K562 (cell line): ENCODE measurements at regions not wholly inside any gene's neighbourhood (a gene's known extent, or its start where the extent isn't known, plus 50 kb on each side); places are given as distances from the start of the nearest gene placed in this dataset.

Source experiments
- ATAC-seq: fragments of 200-7000 bp; cut with Tn5 transposase; 3 replicates; pipeline ENCODE4 v1.9.1; 2020; ENCODE audit warnings: moderate library complexity
- BruUV-seq: library from RNA; stranded (reverse); fragments of 400-500 nt; replicated peaks from 2 replicates; lab custom pipeline; 2021; lab: Mats Ljungman, UMichigan
- CTCF ChIA-PET: fragments of 300-600 bp; formaldehyde crosslinking; extraction: SDS; loops from one replicate; lab custom pipeline; 2021; ENCODE audit warnings: low intra/inter-chr PET ratio; lab: Yijun Ruan, JAX
- POLR2A ChIA-PET: fragments of 300-600, 350-650 bp; sonication (Branson Sonifier 250); formaldehyde crosslinking; extraction: SDS; loops from one replicate; lab custom pipeline; 2021; ENCODE audit warnings: antibody characterized with exemption, inconsistent platforms; lab: Yijun Ruan, JAX
- DNase-seq, 4 experiments: peaks; one replicate each; pipeline versions ENCODE4 v3.0.0 to v3.0.0-alpha.2; 2011 to 2018; ENCODE audit warnings: low spot score in 3 of 4, mixed read lengths in 3 of 4; ENCODE audit errors: extremely low read depth in 1 of 4
- FAIRE-seq: peaks from 2 replicates; lab custom pipeline; 2011; peaks lifted over from hg19 to GRCh38; lab: Jason Lieb, UNC
- H2AFZ ChIP-seq: 2 replicates; pipeline ENCODE4 v1.6.0; 2011; ENCODE audit warnings: low read depth, low read length, control low read depth, inconsistent platforms
- H3K27ac ChIP-seq: fragments of 200-600 bp; 3 replicates; pipeline ENCODE4 v1.8.0; 2011; ENCODE audit warnings: low read depth, mild to moderate bottlenecking, control low read depth, inconsistent platforms, low read length, moderate library complexity, mixed read lengths; ENCODE audit errors: extremely low read depth
- H3K27me3 ChIP-seq, 2 experiments: fragments of 300-600 bp in 1 of 2; 2 replicates in 1 of 2; 3 replicates in 1 of 2; pipeline versions ENCODE4 v1.6.0 to v1.8.0; 2011; ENCODE audit warnings: inconsistent platforms in 2 of 2, low read length in 2 of 2, mild to moderate bottlenecking in 1 of 2, mixed read lengths in 1 of 2, moderate library complexity in 1 of 2; ENCODE audit not compliant: control insufficient read depth in 2 of 2, insufficient read depth in 2 of 2
- H3K36me3 ChIP-seq: fragments of 300-600 bp; 3 replicates; pipeline ENCODE4 v1.8.0; 2011; ENCODE audit warnings: mild to moderate bottlenecking, low read length, inconsistent platforms; ENCODE audit not compliant: control insufficient read depth, insufficient read depth
- H3K4me1 ChIP-seq, 2 experiments: fragments of 200-600 bp in 1 of 2; replicated peaks in 1 of 2; 2 replicates in 1 of 2; 3 replicates in 1 of 2; pipeline versions ENCODE4 v1.5.1 to v1.8.0; 2011; ENCODE audit warnings: inconsistent platforms in 2 of 2, low read length in 2 of 2, mild to moderate bottlenecking in 1 of 2, mixed read lengths in 1 of 2, moderate library complexity in 1 of 2; ENCODE audit not compliant: control insufficient read depth in 2 of 2, insufficient read depth in 2 of 2
- H3K4me2 ChIP-seq: 2 replicates; pipeline ENCODE4 v1.6.1; 2011; ENCODE audit warnings: low read length, control low read depth, inconsistent platforms, mixed read lengths; ENCODE audit not compliant: insufficient read depth
- H3K4me3 ChIP-seq: fragments of 200-600 bp; sonication (generic), shearing (Covaris generic); 2 replicates; pipeline ENCODE4 v1.5.1; 2016; ENCODE audit warnings: control low read depth, inconsistent platforms
- H3K79me2 ChIP-seq: fragments of 200-600 bp; 3 replicates; pipeline ENCODE4 v1.8.0; 2011; ENCODE audit warnings: low read length, inconsistent platforms; ENCODE audit not compliant: control insufficient read depth, insufficient read depth
- H3K9ac ChIP-seq, 2 experiments: 2 replicates each; pipeline versions ENCODE4 v1.6.0 to v1.6.1; 2011; ENCODE audit warnings: low read depth in 2 of 2, low read length in 2 of 2, control low read depth in 1 of 2, inconsistent platforms in 1 of 2, mild to moderate bottlenecking in 1 of 2, mixed read lengths in 1 of 2; ENCODE audit not compliant: insufficient read depth in 1 of 2
- H3K9me1 ChIP-seq: one replicate; pipeline ENCODE4 v1.6.0; 2011; ENCODE audit warnings: inconsistent platforms, mild to moderate bottlenecking, low read length, moderate library complexity; ENCODE audit not compliant: control insufficient read depth, insufficient read depth
- H3K9me3 ChIP-seq: replicated peaks from 2 replicates; pipeline ENCODE4 v1.5.1; 2011; ENCODE audit warnings: low read depth, low read length, inconsistent platforms; ENCODE audit not compliant: control insufficient read depth, insufficient read depth
- H4K20me1 ChIP-seq: replicated peaks from 2 replicates; pipeline ENCODE4 v1.6.1; 2011; ENCODE audit warnings: low read length, inconsistent platforms, mixed read lengths; ENCODE audit not compliant: control insufficient read depth, insufficient read depth
- ARID2 ChIP-seq: fragments of 450-650 bp; IDR thresholded peaks from 2 replicates; pipeline ENCODE4 v1.6.1; 2017; ENCODE audit warnings: antibody characterized with exemption, mild to moderate bottlenecking
- ATF7 ChIP-seq: fragments of 450-650 bp; IDR thresholded peaks from 2 replicates; pipeline ENCODE4 v1.7.1; 2014; ENCODE audit warnings: mild to moderate bottlenecking, moderate library complexity
- CHD1 ChIP-seq: fragments of 200-600 bp; sonication (generic); IDR thresholded peaks from one replicate; pipeline ENCODE4 v1.6.1; 2012; ENCODE audit warnings: mild to moderate bottlenecking, moderate library complexity, low read length, inconsistent platforms
- ELK3 ChIP-seq: fragments of 450-650 bp; formaldehyde crosslinking; IDR thresholded peaks from 2 replicates; pipeline ENCODE4 v1.4.0; 2020; ENCODE audit warnings: mild to moderate bottlenecking
- GTF3C2 ChIP-seq: IDR thresholded peaks from 3 replicates; pipeline ENCODE4 v1.6.1; 2011; ENCODE audit warnings: borderline replicate concordance, mild to moderate bottlenecking, moderate library complexity; ENCODE audit not compliant: insufficient read length; ENCODE audit errors: extremely low read depth
- HBP1 ChIP-seq: fragments of 450-650 bp; formaldehyde crosslinking; IDR thresholded peaks from 2 replicates; pipeline ENCODE4 v1.4.0; 2022; ENCODE audit warnings: missing genetic modification characterization
- KAT7 ChIP-seq: sonication (generic); formaldehyde crosslinking; IDR thresholded peaks from 2 replicates; pipeline ENCODE4 v1.8.0; 2022; ENCODE audit warnings: missing genetic modification reagents, mild to moderate bottlenecking, borderline replicate concordance
- MAZ ChIP-seq, 2 experiments: fragments of 450-650 bp in 1 of 2; sonication (generic) in 1 of 2; formaldehyde crosslinking; IDR thresholded peaks in 1 of 2; conservative IDR thresholded peaks in 1 of 2; 2 replicates each; pipeline versions ENCODE4 v1.4.0 to v1.5.0; 2020; ENCODE audit warnings: mild to moderate bottlenecking in 1 of 2, missing genetic modification reagents in 1 of 2
- NFIX ChIP-seq: fragments of 250-450 bp; sonication (Bioruptor Pico); IDR thresholded peaks from 2 replicates; pipeline ENCODE4 v1.4.0; 2020; ENCODE audit warnings: low read depth, mild to moderate bottlenecking, moderate library complexity
- NR2C2 ChIP-seq, 2 experiments: fragments of 200-800 bp in 1 of 2; sonication (Bioruptor generic) in 1 of 2; sonication (generic) in 1 of 2; formaldehyde crosslinking in 1 of 2; IDR thresholded peaks; 2 replicates each; pipeline versions ENCODE4 v1.6.1 to v1.8.0; 2016 to 2022; ENCODE audit warnings: mild to moderate bottlenecking in 1 of 2, missing compliant biosample characterization in 1 of 2, missing genetic modification characterization in 1 of 2, missing genetic modification reagents in 1 of 2
- PTRF ChIP-seq: fragments of 450-650 bp; IDR thresholded peaks from 2 replicates; pipeline ENCODE4 v1.6.1; 2016; ENCODE audit warnings: mild to moderate bottlenecking, missing genetic modification characterization, missing compliant biosample characterization
- RBM25 ChIP-seq: fragments of 200-400 bp; formaldehyde crosslinking; IDR thresholded peaks from 2 replicates; pipeline ENCODE4 v1.6.1; 2018; ENCODE audit warnings: low read length, low read depth, moderate library complexity; ENCODE audit not compliant: severe bottlenecking
- SNAPC5 ChIP-seq: fragments of 250-450 bp; sonication (Bioruptor Pico); IDR thresholded peaks from 2 replicates; pipeline ENCODE4 v1.8.0; 2021; ENCODE audit warnings: moderate library complexity, mild to moderate bottlenecking, inconsistent platforms
- SPI1 ChIP-seq: IDR thresholded peaks from 2 replicates; pipeline ENCODE4 v1.6.1; 2011; ENCODE audit warnings: low read depth, low read length, control low read depth, borderline replicate concordance
- STAT5B ChIP-seq: fragments of 250-450 bp; sonication (Bioruptor Pico); IDR thresholded peaks from 2 replicates; pipeline ENCODE4 v1.8.0; 2021; ENCODE audit warnings: mild to moderate bottlenecking, inconsistent platforms
- TAF1 ChIP-seq: IDR thresholded peaks from 2 replicates; pipeline ENCODE4 v1.6.1; 2011; ENCODE audit warnings: mild to moderate bottlenecking, low read length, moderate library complexity; ENCODE audit not compliant: insufficient read depth, control insufficient read depth, severe bottlenecking; ENCODE audit errors: extremely low read depth
- ZNF354B ChIP-seq: fragments of 250-450 bp; sonication (Bioruptor Pico); IDR thresholded peaks from 2 replicates; pipeline ENCODE4 v1.4.0; 2020
- WGBS: fragments of 100-300 bp; shearing (Covaris generic); methylation state at CpG from one replicate; pipeline ENCODE4 v1.1.6; 2016; ENCODE audit warnings: low coverage, mixed read lengths; ENCODE audit not compliant: insufficient coverage; ENCODE audit errors: missing lambda C conversion rate; 5-methylcytosine and 5-hydroxymethylcytosine counted together
- in situ Hi-C: fragments of 300-500 bp; cut with MboI; formaldehyde crosslinking; loops from 4 replicates; pipeline ENCODE4 v1.15.0; 2018; ENCODE audit warnings: inconsistent platforms, mixed read lengths
- intact Hi-C: fragments of 100-400 bp; cut with micrococcal nuclease; formaldehyde crosslinking; loops from 2 replicates; pipeline ENCODE4 v1.14.2; 2022

GRCh38 chr4:58061967-58062366, 951.8 kb upstream of the IGFBP7 start (continued):
- TF ChIP-seq ELK3 (no peak), ZNF354B (CRISPR knock-in tag) (no peak), TAF1 (no peak), RBM25 (no peak), SNAPC5 (CRISPR knock-in tag) (no peak), ATF7 (no peak), PTRF (no peak), SPI1 (no peak)

GRCh38 chr4:58050439-58050838, 940.3 kb upstream of the IGFBP7 start:
- no peaks in the 10 kb centered on the region for H3K79me2 ChIP-seq
- H3K4me1 ChIP-seq: no peaks in the 10 kb centered on the region
- H2AFZ ChIP-seq: no peak overlapping the region
- ChIA-PET CTCF (no interaction called here), POLR2A (no interaction called here)
- in situ Hi-C loops (no loop called here), intact Hi-C loops (no loop called here)
- no peaks in the 10 kb centered on the region for H3K9me1 ChIP-seq
- no peaks in the 10 kb centered on the region for H3K36me3 ChIP-seq
- 0% methylated on average over 4 of the region's 4 CpGs for WGBS
- H3K4me2 ChIP-seq: no peak overlapping the region
- DNase-seq (no peak), ATAC-seq (no peak), FAIRE-seq (no peak)
- H3K4me3 ChIP-seq: no peak overlapping the region
- no peak overlapping the region for H3K27ac ChIP-seq
- H3K27me3 ChIP-seq: no peaks in the 10 kb centered on the region
- H3K9me3 ChIP-seq: no peaks in the 10 kb centered on the region
- no TSS peak for BruUV-seq
- no peaks in the 10 kb centered on the region for H4K20me1 ChIP-seq
- no peak overlapping the region for H3K9ac ChIP-seq
- TF ChIP-seq NFIX (CRISPR knock-in tag) (no peak), NR2C2 (CRISPR knock-in tag; IDR thresholded peaks at IDR 0.05) (no peak), NR2C2 (tag; IDR thresholded peaks at IDR 0.05) (no peak), CHD1 (no peak), KAT7 (CRISPR knock-in tag) (no peak), MAZ (CRISPR knock-in tag; conservative IDR thresholded peaks at IDR 0.05 in 1 of 2, IDR thresholded peaks at IDR 0.05 in 1 of 2) (no peak), GTF3C2 (no peak), ARID2 (no peak), HBP1 (CRISPR knock-in tag) (no peak), STAT5B (CRISPR knock-in tag) (no peak)
